HEK293T (cell line): ENCODE measurements at regions not wholly inside any gene's neighbourhood (a gene's known extent, or its start where the extent isn't known, plus 50 kb on each side); places are given as distances from the start of the nearest gene placed in this dataset.

Source experiments
- CTCF ChIA-PET: fragments of 350-600 bp; formaldehyde crosslinking; extraction: SDS; loops from one replicate; lab custom pipeline; 2021; ENCODE audit warnings: antibody characterized with exemption, inconsistent platforms; lab: Yijun Ruan, JAX
- POLR2A ChIA-PET: fragments of 350-600 bp; formaldehyde crosslinking; extraction: SDS; loops from one replicate; lab custom pipeline; 2020; ENCODE audit warnings: antibody characterized with exemption, inconsistent platforms; lab: Yijun Ruan, JAX
- DNase-seq: peaks from one replicate; pipeline ENCODE4 v3.0.0; 2012; ENCODE audit warnings: mixed read lengths; ENCODE audit errors: extremely low spot score
- ARNT ChIP-seq: fragments of 450-650 bp; IDR thresholded peaks from 2 replicates; pipeline ENCODE4 v1.6.1; 2017; ENCODE audit warnings: mild to moderate bottlenecking
- BHLHE40 ChIP-seq: fragments of 450-650 bp; IDR thresholded peaks from 2 replicates; pipeline ENCODE4 v1.6.1; 2016; ENCODE audit warnings: mild to moderate bottlenecking, moderate library complexity, borderline replicate concordance
- CTBP1 ChIP-seq: fragments of 450-650 bp; IDR thresholded peaks from 2 replicates; pipeline ENCODE4 v1.6.1; 2016; ENCODE audit warnings: borderline replicate concordance
- ELF4 ChIP-seq: fragments of 450-650 bp; IDR thresholded peaks from 2 replicates; pipeline ENCODE4 v1.6.1; 2017; ENCODE audit warnings: antibody characterized with exemption
- FOXA1 ChIP-seq: fragments of 450-650 bp; IDR thresholded peaks from 2 replicates; pipeline ENCODE4 v1.6.1; 2016; ENCODE audit warnings: mild to moderate bottlenecking
- FOXK2 ChIP-seq: fragments of 450-650 bp; IDR thresholded peaks from 2 replicates; pipeline ENCODE4 v1.6.1; 2016; ENCODE audit warnings: mild to moderate bottlenecking
- FOXM1 ChIP-seq: fragments of 450-650 bp; IDR thresholded peaks from 2 replicates; pipeline ENCODE4 v1.6.1; 2017; ENCODE audit warnings: mild to moderate bottlenecking, borderline replicate concordance
- HDGF ChIP-seq: fragments of 450-650 bp; IDR thresholded peaks from 2 replicates; pipeline ENCODE4 v1.6.1; 2017; ENCODE audit warnings: antibody characterized with exemption, borderline replicate concordance
- L3MBTL2 ChIP-seq: fragments of 450-650 bp; conservative IDR thresholded peaks from 2 replicates; pipeline ENCODE4 v1.6.1; 2016; ENCODE audit warnings: mild to moderate bottlenecking
- LEF1 ChIP-seq: fragments of 450-650 bp; IDR thresholded peaks from 2 replicates; pipeline ENCODE4 v1.6.1; 2017; ENCODE audit warnings: mild to moderate bottlenecking, borderline replicate concordance
- NFRKB ChIP-seq: fragments of 450-650 bp; IDR thresholded peaks from 2 replicates; pipeline ENCODE4 v1.6.1; 2016; ENCODE audit warnings: mild to moderate bottlenecking, moderate library complexity
- PKNOX1 ChIP-seq: fragments of 450-650 bp; IDR thresholded peaks from 2 replicates; pipeline ENCODE4 v1.6.1; 2016
- SP1 ChIP-seq: fragments of 450-650 bp; IDR thresholded peaks from 2 replicates; pipeline ENCODE4 v1.6.1; 2017
- SUZ12 ChIP-seq: fragments of 450-650 bp; IDR thresholded peaks from 2 replicates; pipeline ENCODE4 v1.6.1; 2016; ENCODE audit warnings: mild to moderate bottlenecking
- TARDBP ChIP-seq: fragments of 450-650 bp; IDR thresholded peaks from 2 replicates; pipeline ENCODE4 v1.6.1; 2016
- ZNF384 ChIP-seq: fragments of 450-650 bp; IDR thresholded peaks from 2 replicates; pipeline ENCODE4 v1.6.1; 2016

- ChIA-PET CTCF (no interaction called here), POLR2A (no interaction called here)
- no peak for TF ChIP-seq FOXM1
- TF ChIP-seq CTBP1: no peak
- no peak for TF ChIP-seq L3MBTL2
- no peak for TF ChIP-seq TARDBP
- TF ChIP-seq PKNOX1: no peak
- TF ChIP-seq ELF4: no peak
- TF ChIP-seq SP1: no peak
- TF ChIP-seq HDGF: no peak
- DNase-seq: no peak
These were observed 469.8 kb downstream of the FOXG1 start for GRCh38 chr14:29236401-29236800.

GRCh38 chr14:29236848-29237247, 470.3 kb downstream of the FOXG1 start:
- DNase-seq: no peak
- ChIA-PET CTCF (no interaction called here), POLR2A (no interaction called here)
- TF ChIP-seq BHLHE40: no peak
- no peak for TF ChIP-seq LEF1
- TF ChIP-seq CTBP1: no peak
- no peak for TF ChIP-seq FOXM1
- TF ChIP-seq ARNT: no peak
- TF ChIP-seq L3MBTL2: no peak
- TF ChIP-seq FOXA1: no peak
- no peak for TF ChIP-seq ZNF384
- no peak for TF ChIP-seq SP1
- TF ChIP-seq SUZ12: no peak
- no peak for TF ChIP-seq NFRKB
- no peak for TF ChIP-seq PKNOX1
- TF ChIP-seq ELF4: no peak
- TF ChIP-seq TARDBP: no peak
- no peak for TF ChIP-seq HDGF

- ChIA-PET POLR2A (no interaction called here), CTCF (interaction anchor here (0.6 kb wide), 1 partner anchor 300 kb away, joined by 3 read pairs; no protein-coding TSS in a partner anchor)
- no peak for DNase-seq
- no peak for TF ChIP-seq FOXM1
- TF ChIP-seq TARDBP: no peak
- TF ChIP-seq NFRKB: no peak
- no peak for TF ChIP-seq SUZ12
- TF ChIP-seq ARNT: no peak
- TF ChIP-seq L3MBTL2: no peak
- no peak for TF ChIP-seq LEF1
- TF ChIP-seq SP1: no peak
- TF ChIP-seq ZNF384: no peak
- TF ChIP-seq FOXA1: no peak
- no peak for TF ChIP-seq HDGF
- no peak for TF ChIP-seq PKNOX1
- no peak for TF ChIP-seq FOXK2
- TF ChIP-seq ELF4: no peak
These were observed 473.5 kb downstream of the FOXG1 start for GRCh38 chr14:29240066-29240465.

GRCh38 chr14:29242755-29243754, 476.5 kb downstream of the FOXG1 start:
- ChIA-PET CTCF (no interaction called here), POLR2A (no interaction called here)
- DNase-seq: no peak
- TF ChIP-seq SUZ12: no peak
- TF ChIP-seq L3MBTL2: no peak
- no peak for TF ChIP-seq TARDBP
- TF ChIP-seq CTBP1: no peak
- TF ChIP-seq NFRKB: no peak
- no peak for TF ChIP-seq FOXM1
- no peak for TF ChIP-seq ELF4
- no peak for TF ChIP-seq FOXA1
- TF ChIP-seq FOXK2: no peak
- TF ChIP-seq HDGF: no peak
- no peak for TF ChIP-seq BHLHE40
- no peak for TF ChIP-seq SP1
- no peak for TF ChIP-seq LEF1
- TF ChIP-seq ARNT: no peak
- no peak for TF ChIP-seq ZNF384
- TF ChIP-seq PKNOX1: no peak

- ChIA-PET POLR2A (no interaction called here), CTCF (no interaction called here)
- DNase-seq: no peak
- no peak for TF ChIP-seq CTBP1
- no peak for TF ChIP-seq LEF1
- TF ChIP-seq ZNF384: no peak
- no peak for TF ChIP-seq FOXA1
- no peak for TF ChIP-seq TARDBP
- TF ChIP-seq SUZ12: no peak
- no peak for TF ChIP-seq BHLHE40
- TF ChIP-seq L3MBTL2: no peak
- no peak for TF ChIP-seq FOXM1
- TF ChIP-seq PKNOX1: no peak
- TF ChIP-seq ELF4: no peak
- TF ChIP-seq ARNT: no peak
- TF ChIP-seq SP1: no peak
- no peak for TF ChIP-seq HDGF
- no peak for TF ChIP-seq NFRKB
- TF ChIP-seq FOXK2: no peak
These were observed 489.1 kb downstream of the FOXG1 start for GRCh38 chr14:29255692-29256091.
